ENCODE measurements at regions not wholly inside any gene's neighbourhood (a gene's known extent, or its start where the extent isn't known, plus 50 kb on each side); places are given as distances from the start of the nearest gene placed in this dataset.
"Not testable (repeated sequence)": the region's sequence is repeated elsewhere in the genome, so short reads cannot be mapped to it uniquely, and the experiment has no call there.

- DNase-seq (ENCODE audit: low read depth in 2 of 2) = not testable (repeated sequence)
These were observed 68.7 kb downstream of the PRKAB2 start for GRCh38 chr1:147103416-147104155.

- DNase-seq (ENCODE audit: low read depth in 2 of 2) = no peak
These were observed 73.1 kb downstream of the PRKAB2 start for GRCh38 chr1:147099192-147099591.

- not testable (repeated sequence) for DNase-seq (ENCODE audit: low read depth in 2 of 2)
These were observed 73.8 kb downstream of the PRKAB2 start for GRCh38 chr1:147098338-147098973.

- no peak for DNase-seq (ENCODE audit: low read depth in 2 of 2)
These were observed 76.6 kb downstream of the PRKAB2 start for GRCh38 chr1:147095691-147096090.

GRCh38 chr1:147091801-147092200, 80.5 kb downstream of the PRKAB2 start:
- DNase-seq (ENCODE audit: low read depth in 2 of 2) = no peak

- DNase-seq (ENCODE audit: low read depth in 2 of 2) = no peak
These were observed 82.8 kb downstream of the PRKAB2 start for GRCh38 chr1:147089457-147089856.

GRCh38 chr1:147086129-147086528, 86.1 kb downstream of the PRKAB2 start:
- no peak for DNase-seq (ENCODE audit: low read depth in 2 of 2)

GRCh38 chr1:147084273-147085096, 87.8 kb downstream of the PRKAB2 start:
- peak; percentile 71 to 72 for DNase-seq (ENCODE audit: low read depth in 2 of 2)

GRCh38 chr1:147083919-147084272, 88.4 kb downstream of the PRKAB2 start:
- no peak for DNase-seq (ENCODE audit: low read depth in 2 of 2)

GRCh38 chr1:147080671-147081394, 91.4 kb downstream of the PRKAB2 start:
- no peak for DNase-seq (ENCODE audit: low read depth in 2 of 2)

- DNase-seq (ENCODE audit: low read depth in 2 of 2) = no peak
These were observed 92.1 kb downstream of the PRKAB2 start for GRCh38 chr1:147080006-147080661.

- no peak for DNase-seq (ENCODE audit: low read depth in 2 of 2)
These were observed 92.8 kb downstream of the PRKAB2 start for GRCh38 chr1:147079400-147080005.

GRCh38 chr1:147078606-147079399, 93.5 kb downstream of the PRKAB2 start:
- no peak for DNase-seq (ENCODE audit: low read depth in 2 of 2)

- no peak for DNase-seq (ENCODE audit: low read depth in 2 of 2)
These were observed 94.2 kb downstream of the PRKAB2 start for GRCh38 chr1:147077936-147078605.

- DNase-seq (ENCODE audit: low read depth in 2 of 2) = no peak
These were observed 94.7 kb downstream of the PRKAB2 start for GRCh38 chr1:147077523-147077922.

GRCh38 chr1:147077081-147077480, 95.2 kb downstream of the PRKAB2 start:
- DNase-seq (ENCODE audit: low read depth in 2 of 2) = no peak

- no peak for DNase-seq (ENCODE audit: low read depth in 2 of 2)
These were observed 95.8 kb downstream of the PRKAB2 start for GRCh38 chr1:147076442-147076841.

GRCh38 chr1:147072482-147073432, 99.5 kb downstream of the PRKAB2 start:
- DNase-seq (ENCODE audit: low read depth in 2 of 2) = no peak
